GM12878 (cell line): ENCODE measurements at regions not wholly inside any gene's neighbourhood (a gene's known extent, or its start where the extent isn't known, plus 50 kb on each side); places are given as distances from the start of the nearest gene placed in this dataset.

Experiments
- ATAC-seq: fragments of 200-7000 bp; cut with Tn5 transposase; 3 replicates; pipeline ENCODE4 v1.9.1; 2020; ENCODE audit warnings: mild to moderate bottlenecking, moderate library complexity
- BruUV-seq: library from RNA; stranded (reverse); fragments of 400-500 nt; replicated peaks from 2 replicates; lab custom pipeline; 2021; lab: Mats Ljungman, UMichigan
- CTCF ChIA-PET: fragments of 300-600 bp; sonication (Branson Sonifier 250); formaldehyde crosslinking; extraction: SDS; loops from one replicate; lab custom pipeline; 2021; ENCODE audit warnings: inconsistent platforms; lab: Yijun Ruan, JAX
- POLR2A ChIA-PET: fragments of 350-600 bp; formaldehyde crosslinking; extraction: SDS; loops from one replicate; lab custom pipeline; 2021; ENCODE audit warnings: inconsistent platforms; lab: Charles Lee
- RAD21 ChIA-PET: fragments of 300-600 bp; sonication (Branson Sonifier 250); formaldehyde crosslinking; loops from one replicate; lab custom pipeline; 2023; ENCODE audit warnings: antibody characterized with exemption; ENCODE audit not compliant: unreplicated experiment; lab: Charles Lee
- SMC1A ChIA-PET: fragments of 300-600 bp; sonication (Branson Sonifier 250); formaldehyde crosslinking; loops from one replicate; lab custom pipeline; 2023; ENCODE audit not compliant: unreplicated experiment, uncharacterized antibody; lab: Charles Lee
- DNase-seq: peaks from one replicate; pipeline ENCODE4 v3.0.0-alpha.2; 2011; ENCODE audit warnings: low read depth, low spot score
- FAIRE-seq: peaks from 3 replicates; lab custom pipeline; 2011; peaks lifted over from hg19 to GRCh38; lab: Jason Lieb, UNC
- H2AFZ ChIP-seq: 2 replicates; pipeline ENCODE4 v1.6.0; 2011; ENCODE audit warnings: low read depth, low read length, control low read depth; ENCODE audit not compliant: control insufficient read depth
- H3K27ac ChIP-seq: 2 replicates; pipeline ENCODE4 v1.5.1; 2011; ENCODE audit warnings: control low read depth; ENCODE audit not compliant: control insufficient read depth, insufficient read depth
- H3K27me3 ChIP-seq, 2 experiments: replicated peaks in 1 of 2; 2 replicates each; pipeline versions ENCODE4 v1.6.0 to v1.6.1; 2011; ENCODE audit warnings: low read length in 1 of 2; ENCODE audit not compliant: control insufficient read depth in 2 of 2, insufficient read depth in 2 of 2
- H3K36me3 ChIP-seq, 2 experiments: 2 replicates each; pipeline ENCODE4 v1.5.1; 2011; ENCODE audit warnings: low read length in 1 of 2; ENCODE audit not compliant: control insufficient read depth in 2 of 2, insufficient read depth in 2 of 2
- H3K4me1 ChIP-seq: 2 replicates; pipeline ENCODE4 v1.6.1; 2011; ENCODE audit warnings: mild to moderate bottlenecking, low read length, moderate library complexity, mixed read lengths; ENCODE audit not compliant: control insufficient read depth, insufficient read depth
- H3K4me2 ChIP-seq: 2 replicates; pipeline ENCODE4 v1.6.0; 2011; ENCODE audit warnings: control low read depth; ENCODE audit not compliant: control insufficient read depth, insufficient read depth
- H3K4me3 ChIP-seq: fragments of 200-600 bp; sonication (generic); 2 replicates; pipeline ENCODE4 v1.5.1; 2016
- H3K79me2 ChIP-seq: 2 replicates; pipeline ENCODE4 v1.6.0; 2011; ENCODE audit warnings: low read length; ENCODE audit not compliant: control insufficient read depth, insufficient read depth
- H3K9ac ChIP-seq: 2 replicates; pipeline ENCODE4 v1.8.0; 2011; ENCODE audit warnings: low read length, control low read depth, mixed read lengths; ENCODE audit not compliant: control insufficient read depth, insufficient read depth
- H3K9me3 ChIP-seq: replicated peaks from 3 replicates; pipeline ENCODE4 v1.5.1; 2011; ENCODE audit warnings: mild to moderate bottlenecking, low read length; ENCODE audit not compliant: control insufficient read depth, insufficient read depth
- H4K20me1 ChIP-seq: 2 replicates; pipeline ENCODE4 v1.6.0; 2011; ENCODE audit not compliant: control insufficient read depth, insufficient read depth
- CHD4 ChIP-seq: fragments of 200-600 bp; sonication (generic); IDR thresholded peaks from 2 replicates; pipeline ENCODE4 v1.6.1; 2016; ENCODE audit warnings: mild to moderate bottlenecking
- E4F1 ChIP-seq: fragments of 450-650 bp; IDR thresholded peaks from 2 replicates; pipeline ENCODE4 v1.6.1; 2018; ENCODE audit warnings: borderline replicate concordance, mild to moderate bottlenecking; ENCODE audit not compliant: partially characterized antibody
- FOS ChIP-seq: IDR thresholded peaks from 3 replicates; pipeline ENCODE4 v1.6.1; 2011; ENCODE audit warnings: borderline replicate concordance; ENCODE audit not compliant: insufficient read length; ENCODE audit errors: extremely low read depth
- HDGF ChIP-seq: fragments of 450-650 bp; IDR thresholded peaks from 2 replicates; pipeline ENCODE4 v1.6.1; 2016; ENCODE audit warnings: antibody characterized with exemption
- JUNB ChIP-seq: IDR thresholded peaks from 2 replicates; pipeline ENCODE4 v1.6.1; 2016; ENCODE audit warnings: antibody characterized with exemption, mild to moderate bottlenecking
- PKNOX1 ChIP-seq: fragments of 450-650 bp; IDR thresholded peaks from 2 replicates; pipeline ENCODE4 v1.6.1; 2016; ENCODE audit warnings: mild to moderate bottlenecking
- POLR2A ChIP-seq: IDR thresholded peaks from 2 replicates; pipeline ENCODE4 v1.6.1; 2011; ENCODE audit warnings: low read depth, mild to moderate bottlenecking, low read length
- RCOR1 ChIP-seq: conservative IDR thresholded peaks from 2 replicates; pipeline ENCODE4 v1.6.1; 2012; ENCODE audit warnings: low read depth, low read length, improper control_type of control experiment
- REST ChIP-seq: IDR thresholded peaks from 2 replicates; pipeline ENCODE4 v1.6.1; 2012; ENCODE audit warnings: mild to moderate bottlenecking, low read depth, low read length
- SIX5 ChIP-seq: IDR thresholded peaks from 2 replicates; pipeline ENCODE4 v1.6.1; 2011; ENCODE audit warnings: mild to moderate bottlenecking, low read depth, low read length, moderate library complexity; ENCODE audit not compliant: severe bottlenecking
- TCF7 ChIP-seq: IDR thresholded peaks from 2 replicates; pipeline ENCODE4 v1.6.1; 2014; ENCODE audit warnings: antibody characterized with exemption, borderline replicate concordance
- ZBTB11 ChIP-seq: fragments of 450-650 bp; formaldehyde crosslinking; IDR thresholded peaks from 2 replicates; pipeline ENCODE4 v1.5.0; 2022; ENCODE audit warnings: mild to moderate bottlenecking, missing genetic modification characterization
- ZNF207 ChIP-seq: fragments of 450-650 bp; IDR thresholded peaks from 2 replicates; pipeline ENCODE4 v1.6.1; 2014; ENCODE audit warnings: antibody characterized with exemption, mild to moderate bottlenecking, borderline replicate concordance
- ZNF217 ChIP-seq: fragments of 450-650 bp; IDR thresholded peaks from 2 replicates; pipeline ENCODE4 v1.6.1; 2017; ENCODE audit warnings: antibody characterized with exemption, mild to moderate bottlenecking
- ZZZ3 ChIP-seq: IDR thresholded peaks from 2 replicates; pipeline ENCODE4 v1.6.1; 2011; ENCODE audit warnings: low read depth; ENCODE audit not compliant: control insufficient read depth, insufficient read length
- WGBS: methylation state at CpG from one replicate; pipeline ENCODE4 v1.1.6; 2016; ENCODE audit warnings: low lambda C conversion rate; ENCODE audit not compliant: insufficient replicate concordance, insufficient coverage; ENCODE audit errors: missing lambda C conversion rate; 5-methylcytosine and 5-hydroxymethylcytosine counted together
- in situ Hi-C: fragments of 300-500 bp; cut with MboI; formaldehyde crosslinking; loops from 9 replicates; pipeline ENCODE4 v1.14.3; 2018; ENCODE audit warnings: mixed read lengths
- intact Hi-C: fragments of 100-400 bp; cut with micrococcal nuclease; formaldehyde crosslinking; loops from one replicate; pipeline ENCODE4 v1.14.2; 2022; ENCODE audit not compliant: unreplicated experiment

- TF ChIP-seq ZBTB11 = no peak
- TF ChIP-seq E4F1 = no peak
Measured at GRCh38 chr4:128403586-128403985, 116.0 kb upstream of the PGRMC2 start (continued).

- Histone ChIP-seq H3K27ac (no peak overlapping the region), H4K20me1 (no peaks in the 10 kb centered on the region), H3K4me3 (no peak overlapping the region), H3K4me1 (no peaks in the 10 kb centered on the region), H3K9me3 (no peaks in the 10 kb centered on the region), H3K79me2 (no peaks in the 10 kb centered on the region), H3K9ac (no peak overlapping the region), H2AFZ (no peak overlapping the region), H3K4me2 (no peak overlapping the region), H3K27me3 (no peaks in the 10 kb centered on the region), H3K36me3 (no peaks in the 10 kb centered on the region)
- FAIRE-seq = no peak
- SMC1A ChIA-PET = interaction anchor here (1.9 kb wide), 1 partner anchor 14 kb away, joined by 5 read pairs; no protein-coding TSS in a partner anchor
- CTCF ChIA-PET = no interaction called here
- POLR2A ChIA-PET = no interaction called here
- no peak for ATAC-seq
- DNase-seq = no peak
- BruUV-seq = no TSS peak
- WGBS = 84% methylated on average over 4 of the region's 4 CpGs
- RAD21 ChIA-PET = no interaction called here
- in situ Hi-C loops (no loop called here), intact Hi-C loops (no loop called here)
- no peak for TF ChIP-seq FOS
- TF ChIP-seq TCF7 = no peak
- TF ChIP-seq SIX5 = no peak
- no peak for TF ChIP-seq RCOR1
- TF ChIP-seq PKNOX1 = no peak
- no peak for TF ChIP-seq REST
- TF ChIP-seq CHD4 = no peak
- TF ChIP-seq ZNF207 = no peak
- TF ChIP-seq JUNB = no peak
- TF ChIP-seq POLR2A = no peak
- TF ChIP-seq ZZZ3 = no peak
- TF ChIP-seq HDGF = no peak
- TF ChIP-seq ZNF217 = no peak
Measured at GRCh38 chr4:128394778-128395177, 107.2 kb upstream of the PGRMC2 start.
